ENCODE measurements at regions not wholly inside any gene's neighbourhood (a gene's known extent, or its start where the extent isn't known, plus 50 kb on each side); places are given as distances from the start of the nearest gene placed in this dataset.

DNA sequence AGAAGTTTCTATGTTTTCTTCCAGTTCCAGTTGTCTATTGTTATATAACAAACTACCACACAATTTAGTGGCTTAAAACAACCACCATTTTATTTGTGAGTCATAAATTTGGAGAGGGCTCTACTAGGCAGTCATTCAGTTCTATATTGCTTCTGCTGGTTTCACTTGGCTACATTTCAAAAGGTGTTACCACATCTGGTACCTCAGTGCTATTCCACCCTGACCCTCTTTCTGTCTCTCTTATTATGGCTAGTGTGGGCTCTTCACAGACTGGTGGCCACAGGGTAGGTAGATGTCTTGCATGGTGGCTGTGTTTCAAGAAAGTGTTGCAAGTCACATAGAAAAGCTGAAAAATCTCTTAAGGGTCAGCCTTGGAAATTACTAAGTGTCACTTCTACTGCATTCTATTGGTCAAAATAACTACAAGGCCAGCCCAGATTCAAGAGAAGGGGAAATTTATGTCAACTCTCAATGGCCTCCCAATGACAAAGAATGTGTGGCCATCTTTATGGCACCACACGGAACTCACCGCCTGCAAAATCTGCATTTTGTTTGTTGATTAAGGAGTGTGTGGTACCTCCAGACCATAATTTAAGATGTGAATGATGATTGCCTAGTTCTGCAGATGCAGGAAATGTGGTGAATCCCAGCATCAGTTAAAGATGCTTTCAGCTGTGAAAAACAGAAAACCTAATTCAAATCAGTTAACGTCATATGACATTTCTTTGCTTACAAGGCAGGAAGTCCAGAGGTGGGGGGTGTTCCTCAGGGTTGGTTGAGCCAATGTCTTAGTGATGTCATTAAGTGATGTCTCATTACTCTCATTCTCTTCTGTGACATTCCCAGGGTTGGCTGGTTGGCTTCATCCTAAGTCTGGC, 105.8 kb upstream of the RASGRP1 start:
- peaks cover 0 to 5% (median 0%) of the 10 kb centered on the region in 7 donors for H3K9me3 Mint-ChIP-seq
- no peaks in the 10 kb centered on the region for H3K27me3 ChIP-seq (ENCODE audit: control insufficient read depth in 2 of 2, insufficient read depth in 2 of 2, low read length in 2 of 2)
- TF ChIP-seq, protein P1, sequence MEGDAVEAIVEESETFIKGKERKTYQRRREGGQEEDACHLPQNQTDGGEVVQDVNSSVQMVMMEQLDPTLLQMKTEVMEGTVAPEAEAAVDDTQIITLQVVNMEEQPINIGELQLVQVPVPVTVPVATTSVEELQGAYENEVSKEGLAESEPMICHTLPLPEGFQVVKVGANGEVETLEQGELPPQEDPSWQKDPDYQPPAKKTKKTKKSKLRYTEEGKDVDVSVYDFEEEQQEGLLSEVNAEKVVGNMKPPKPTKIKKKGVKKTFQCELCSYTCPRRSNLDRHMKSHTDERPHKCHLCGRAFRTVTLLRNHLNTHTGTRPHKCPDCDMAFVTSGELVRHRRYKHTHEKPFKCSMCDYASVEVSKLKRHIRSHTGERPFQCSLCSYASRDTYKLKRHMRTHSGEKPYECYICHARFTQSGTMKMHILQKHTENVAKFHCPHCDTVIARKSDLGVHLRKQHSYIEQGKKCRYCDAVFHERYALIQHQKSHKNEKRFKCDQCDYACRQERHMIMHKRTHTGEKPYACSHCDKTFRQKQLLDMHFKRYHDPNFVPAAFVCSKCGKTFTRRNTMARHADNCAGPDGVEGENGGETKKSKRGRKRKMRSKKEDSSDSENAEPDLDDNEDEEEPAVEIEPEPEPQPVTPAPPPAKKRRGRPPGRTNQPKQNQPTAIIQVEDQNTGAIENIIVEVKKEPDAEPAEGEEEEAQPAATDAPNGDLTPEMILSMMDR (IDR thresholded peaks at IDR 0.05) = no peak
- H3K9me3 ChIP-seq (replicated peaks in 1 of 2; ENCODE audit: control insufficient read depth in 1 of 2, insufficient read depth in 1 of 2, low read length in 2 of 2) = no peaks in the 10 kb centered on the region
- H3K27me3 Mint-ChIP-seq (ENCODE audit: low read depth in 3 of 3) = peaks cover 0 to 3% (median 0%) of the 10 kb centered on the region in 3 donors
- H3K4me2 ChIP-seq (replicated peaks; ENCODE audit: extremely low read depth, low read length, poor library complexity, severe bottlenecking) = no peak overlapping the region
- no peak overlapping the region for H3K27ac Mint-ChIP-seq
- H3K79me2 ChIP-seq (ENCODE audit: insufficient read depth, low read length) = no peaks in the 10 kb centered on the region
- no peak overlapping the region for H3K4me3 ChIP-seq (replicated peaks in 1 of 3; ENCODE audit: low read depth in 2 of 3, low read length in 3 of 3)
- no peak overlapping the region for H3K4me3 Mint-ChIP-seq
- WGBS (ENCODE audit: insufficient coverage) = 93% methylated on average over 2 of the region's 3 CpGs
- no peaks in the 10 kb centered on the region for H4K20me1 ChIP-seq (ENCODE audit: insufficient read depth, low read length)
- H3K36me3 Mint-ChIP-seq = no peaks in the 10 kb centered on the region
- peaks cover 17 to 29% of the 10 kb centered on the region in 2 donors for H3K4me1 ChIP-seq (ENCODE audit: control insufficient read depth in 1 of 2, insufficient read depth in 2 of 2, low read length in 2 of 2)
- intact Hi-C loops (cut with micrococcal nuclease) = no loop called here
- H3K9ac ChIP-seq (ENCODE audit: insufficient read depth, low read length, poor library complexity, severe bottlenecking) = no peak overlapping the region
- peak in 2 of 3 donors; percentile 8 to 54 for DNase-seq
- peaks cover 51% of the 10 kb centered on the region for H3K4me1 Mint-ChIP-seq
- no peak overlapping the region for H2AFZ ChIP-seq (ENCODE audit: insufficient read depth, low read depth, low read length, poor library complexity, severe bottlenecking)
- H3K36me3 ChIP-seq (replicated peaks in 1 of 2; ENCODE audit: control insufficient read depth in 1 of 2, insufficient read depth in 2 of 2, low read length in 2 of 2) = no peaks in the 10 kb centered on the region
- H3K27ac ChIP-seq (ENCODE audit: low read depth in 1 of 2, low read length in 2 of 2) = no peak overlapping the region

DNA sequence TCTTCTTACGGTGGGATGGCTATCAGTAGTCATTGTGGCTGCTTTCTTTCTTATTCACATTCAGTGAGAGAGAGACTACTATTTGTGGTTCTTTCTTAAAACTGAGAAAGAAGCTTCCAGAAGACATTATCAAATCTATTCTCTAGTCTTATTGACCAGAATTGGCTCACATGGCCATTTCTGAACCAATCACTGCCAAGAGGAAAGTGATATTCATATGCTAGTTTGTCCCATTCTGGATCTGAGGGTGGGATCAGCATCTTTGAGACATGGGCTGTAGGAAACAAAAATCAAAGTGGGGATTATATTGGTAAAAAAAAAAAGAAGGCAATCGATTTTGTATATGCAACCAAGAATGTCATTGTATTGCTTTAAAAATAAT, 106.4 kb upstream of the RASGRP1 start:
- peaks cover 51% of the 10 kb centered on the region for H3K4me1 Mint-ChIP-seq
- no peaks in the 10 kb centered on the region for H3K36me3 ChIP-seq (replicated peaks in 1 of 2; ENCODE audit: control insufficient read depth in 1 of 2, insufficient read depth in 2 of 2, low read length in 2 of 2)
- no peaks in the 10 kb centered on the region for H3K36me3 Mint-ChIP-seq
- H3K79me2 ChIP-seq (ENCODE audit: insufficient read depth, low read length) = no peaks in the 10 kb centered on the region
- no peaks in the 10 kb centered on the region for H3K27me3 ChIP-seq (ENCODE audit: control insufficient read depth in 2 of 2, insufficient read depth in 2 of 2, low read length in 2 of 2)
- H4K20me1 ChIP-seq (ENCODE audit: insufficient read depth, low read length) = no peaks in the 10 kb centered on the region
- H3K27ac ChIP-seq (ENCODE audit: low read depth in 1 of 2, low read length in 2 of 2) = peak overlapping the region in 1 of 2 donors; percentile 53
- no peak for DNase-seq
- WGBS (ENCODE audit: insufficient coverage) = no CpG with 5 or more reads among the region's 2 CpGs
- H3K9me3 ChIP-seq (replicated peaks in 1 of 2; ENCODE audit: control insufficient read depth in 1 of 2, insufficient read depth in 1 of 2, low read length in 2 of 2) = no peaks in the 10 kb centered on the region
- peaks cover 0 to 3% (median 0%) of the 10 kb centered on the region in 3 donors for H3K27me3 Mint-ChIP-seq (ENCODE audit: low read depth in 3 of 3)
- H3K4me2 ChIP-seq (replicated peaks; ENCODE audit: extremely low read depth, low read length, poor library complexity, severe bottlenecking) = no peak overlapping the region
- H3K9me3 Mint-ChIP-seq = peaks cover 0 to 5% (median 0%) of the 10 kb centered on the region in 7 donors
- no peak overlapping the region for H2AFZ ChIP-seq (ENCODE audit: insufficient read depth, low read depth, low read length, poor library complexity, severe bottlenecking)
- H3K27ac Mint-ChIP-seq = peak overlapping the region in 1 of 7 donors; percentile 61
- TF ChIP-seq, protein P1 (IDR thresholded peaks at IDR 0.05) = no peak
- intact Hi-C loops (cut with micrococcal nuclease) = no loop called here
- H3K9ac ChIP-seq (ENCODE audit: insufficient read depth, low read length, poor library complexity, severe bottlenecking) = no peak overlapping the region
- H3K4me3 ChIP-seq (replicated peaks in 1 of 3; ENCODE audit: low read depth in 2 of 3, low read length in 3 of 3) = no peak overlapping the region
- H3K4me3 Mint-ChIP-seq = no peak overlapping the region
- peaks cover 17 to 29% of the 10 kb centered on the region in 2 donors for H3K4me1 ChIP-seq (ENCODE audit: control insufficient read depth in 1 of 2, insufficient read depth in 2 of 2, low read length in 2 of 2)
